ENCODE measurements at regions not wholly inside any gene's neighbourhood (a gene's known extent, or its start where the extent isn't known, plus 50 kb on each side); places are given as distances from the start of the nearest gene placed in this dataset.

GRCh38 chr16:87221633-87222032, 95.6 kb downstream of the C16orf95 start:
- TF ChIP-seq FOXP2 (optimal IDR thresholded peaks at IDR 0.05; ENCODE audit: borderline replicate concordance, extremely low read depth, extremely low read length, insufficient read depth) (no peak), REST (IDR thresholded peaks at IDR 0.05; ENCODE audit: insufficient read depth in 1 of 2, low read depth in 2 of 2, low read length in 2 of 2) (no peak), SIN3A (IDR thresholded peaks at IDR 0.05; ENCODE audit: borderline replicate concordance, insufficient read depth, low read length) (no peak), POLR2AphosphoS5 (IDR thresholded peaks at IDR 0.05; ENCODE audit: low read depth, low read length) (no peak), TAF1 (IDR thresholded peaks at IDR 0.05; ENCODE audit: borderline replicate concordance, insufficient read depth, low read length) (no peak)

- no peak for TF ChIP-seq POLR2AphosphoS5 (IDR thresholded peaks at IDR 0.05; ENCODE audit: low read depth, low read length)
- no peak for TF ChIP-seq SIN3A (IDR thresholded peaks at IDR 0.05; ENCODE audit: borderline replicate concordance, insufficient read depth, low read length)
- no peak for TF ChIP-seq REST (IDR thresholded peaks at IDR 0.05; ENCODE audit: insufficient read depth in 1 of 2, low read depth in 2 of 2, low read length in 2 of 2)
- TF ChIP-seq FOXP2 (optimal IDR thresholded peaks at IDR 0.05; ENCODE audit: borderline replicate concordance, extremely low read depth, extremely low read length, insufficient read depth) = no peak
- TF ChIP-seq TAF1 (IDR thresholded peaks at IDR 0.05; ENCODE audit: borderline replicate concordance, insufficient read depth, low read length) = no peak
Observed at GRCh38 chr16:87222335-87222734, 94.9 kb downstream of the C16orf95 start.

- TF ChIP-seq REST (IDR thresholded peaks at IDR 0.05; ENCODE audit: insufficient read depth in 1 of 2, low read depth in 2 of 2, low read length in 2 of 2) (no peak), SIN3A (IDR thresholded peaks at IDR 0.05; ENCODE audit: borderline replicate concordance, insufficient read depth, low read length) (no peak), POLR2AphosphoS5 (IDR thresholded peaks at IDR 0.05; ENCODE audit: low read depth, low read length) (no peak), TAF1 (IDR thresholded peaks at IDR 0.05; ENCODE audit: borderline replicate concordance, insufficient read depth, low read length) (no peak), FOXP2 (optimal IDR thresholded peaks at IDR 0.05; ENCODE audit: borderline replicate concordance, extremely low read depth, extremely low read length, insufficient read depth) (no peak)
Observed at GRCh38 chr16:87223656-87224248, 93.4 kb downstream of the C16orf95 start.

GRCh38 chr16:87226926-87227295, 90.3 kb downstream of the C16orf95 start:
- TF ChIP-seq REST (IDR thresholded peaks at IDR 0.05; ENCODE audit: insufficient read depth in 1 of 2, low read depth in 2 of 2, low read length in 2 of 2) (no peak), SIN3A (IDR thresholded peaks at IDR 0.05; ENCODE audit: borderline replicate concordance, insufficient read depth, low read length) (no peak), FOXP2 (optimal IDR thresholded peaks at IDR 0.05; ENCODE audit: borderline replicate concordance, extremely low read depth, extremely low read length, insufficient read depth) (no peak), POLR2AphosphoS5 (IDR thresholded peaks at IDR 0.05; ENCODE audit: low read depth, low read length) (no peak), TAF1 (IDR thresholded peaks at IDR 0.05; ENCODE audit: borderline replicate concordance, insufficient read depth, low read length) (no peak)
